ENCODE measurements at regions not wholly inside any gene's neighbourhood (a gene's known extent, or its start where the extent isn't known, plus 50 kb on each side); places are given as distances from the start of the nearest gene placed in this dataset.

- no peak for DNase-seq (ENCODE audit: low read depth in 2 of 2)
Observed at GRCh38 chr5:68352166-68352565, 136.6 kb downstream of the PIK3R1 start.

DNA sequence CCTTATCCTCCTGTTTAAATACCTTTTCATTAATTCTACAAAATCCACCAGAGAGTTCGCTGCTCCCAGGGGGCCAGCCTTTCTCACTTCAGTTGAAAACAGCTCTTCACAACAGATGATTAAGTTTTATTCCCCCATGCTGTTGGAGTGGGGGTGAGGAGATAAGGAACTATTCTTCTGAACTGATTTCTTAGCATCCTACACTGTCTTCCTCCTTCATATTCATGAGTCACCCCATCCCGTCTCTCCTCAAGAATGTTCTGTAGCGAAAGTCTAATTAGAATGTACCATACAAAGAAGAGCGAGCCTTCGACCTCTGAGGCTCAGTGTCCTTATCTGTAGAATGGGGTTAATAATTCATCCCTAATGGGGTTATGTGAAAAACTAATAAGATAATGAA, 138.0 kb downstream of the PIK3R1 start:
- DNase-seq (ENCODE audit: low read depth in 2 of 2) = no peak

DNA sequence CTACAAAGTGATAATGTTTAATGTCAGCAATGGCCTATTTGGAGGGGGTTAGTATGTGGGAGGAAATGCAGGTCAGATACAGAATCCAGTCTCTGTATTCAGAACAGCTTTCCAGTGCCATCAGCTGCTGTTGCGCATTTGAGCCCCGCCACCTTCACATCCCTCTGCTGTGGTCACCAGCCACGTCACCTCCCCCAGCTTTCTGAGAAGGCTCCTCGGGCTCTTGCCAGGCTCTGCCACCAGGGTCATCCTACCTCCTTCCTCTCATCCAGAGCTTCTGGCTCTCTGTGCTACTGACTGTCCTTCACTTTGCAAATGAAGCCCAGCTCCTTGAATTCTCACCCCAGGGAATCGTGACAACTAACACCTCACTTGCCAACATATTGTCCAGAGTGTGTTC, 138.8 kb downstream of the PIK3R1 start:
- DNase-seq (ENCODE audit: low read depth in 2 of 2) = no peak

GRCh38 chr5:68356216-68356615, 140.7 kb downstream of the PIK3R1 start:
- DNase-seq (ENCODE audit: low read depth in 2 of 2) = no peak

GRCh38 chr5:68356623-68357022, 141.1 kb downstream of the PIK3R1 start:
- DNase-seq (ENCODE audit: low read depth in 2 of 2) = no peak

DNA sequence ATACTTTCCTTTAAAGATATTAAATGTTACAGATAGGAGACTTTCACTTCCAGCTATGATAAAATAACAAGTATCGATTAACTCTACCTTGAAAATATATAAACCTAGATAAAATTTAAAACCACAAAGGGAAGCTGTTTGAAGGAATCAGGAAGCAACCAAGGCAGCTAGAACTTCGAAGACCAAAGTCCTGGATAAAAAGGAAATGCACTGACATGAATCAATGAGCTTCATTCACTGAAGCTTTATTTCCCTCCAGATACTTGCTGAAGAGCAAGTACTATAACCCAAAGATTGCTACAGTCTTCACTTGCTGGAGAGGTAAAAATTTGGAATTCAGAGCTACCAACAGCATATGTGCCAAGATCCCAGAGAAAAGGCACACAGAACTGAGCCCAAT, 144.1 kb downstream of the PIK3R1 start:
- DNase-seq (ENCODE audit: low read depth in 2 of 2) = no peak

GRCh38 chr5:68362331-68362730, 146.8 kb downstream of the PIK3R1 start:
- no peak for DNase-seq (ENCODE audit: low read depth in 2 of 2)

DNA sequence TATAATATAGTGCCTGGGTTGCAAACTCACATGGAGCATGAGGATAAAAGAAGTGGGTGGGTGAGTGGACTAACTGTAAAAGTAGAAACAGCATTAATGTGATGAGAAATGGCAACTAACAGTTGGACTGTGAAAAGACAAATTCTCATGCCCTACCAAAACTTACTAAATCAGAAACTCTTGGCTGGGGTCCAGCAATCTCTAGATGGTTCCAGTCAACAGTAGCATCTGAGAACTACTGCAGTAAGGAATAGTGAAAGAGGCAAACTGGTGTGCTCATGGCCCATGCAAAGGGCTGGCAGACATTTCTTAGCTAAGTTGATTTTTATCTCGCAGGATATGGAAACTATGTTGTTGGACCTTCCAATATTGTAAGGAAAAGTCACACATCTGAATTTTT, 150.3 kb downstream of the PIK3R1 start:
- DNase-seq (ENCODE audit: low read depth in 2 of 2) = no peak

- DNase-seq (ENCODE audit: low read depth in 2 of 2) = no peak
Observed at GRCh38 chr5:68367287-68367686, 151.7 kb downstream of the PIK3R1 start.

GRCh38 chr5:68367717-68368116, 152.2 kb downstream of the PIK3R1 start:
- DNase-seq (ENCODE audit: low read depth in 2 of 2) = no peak

DNA sequence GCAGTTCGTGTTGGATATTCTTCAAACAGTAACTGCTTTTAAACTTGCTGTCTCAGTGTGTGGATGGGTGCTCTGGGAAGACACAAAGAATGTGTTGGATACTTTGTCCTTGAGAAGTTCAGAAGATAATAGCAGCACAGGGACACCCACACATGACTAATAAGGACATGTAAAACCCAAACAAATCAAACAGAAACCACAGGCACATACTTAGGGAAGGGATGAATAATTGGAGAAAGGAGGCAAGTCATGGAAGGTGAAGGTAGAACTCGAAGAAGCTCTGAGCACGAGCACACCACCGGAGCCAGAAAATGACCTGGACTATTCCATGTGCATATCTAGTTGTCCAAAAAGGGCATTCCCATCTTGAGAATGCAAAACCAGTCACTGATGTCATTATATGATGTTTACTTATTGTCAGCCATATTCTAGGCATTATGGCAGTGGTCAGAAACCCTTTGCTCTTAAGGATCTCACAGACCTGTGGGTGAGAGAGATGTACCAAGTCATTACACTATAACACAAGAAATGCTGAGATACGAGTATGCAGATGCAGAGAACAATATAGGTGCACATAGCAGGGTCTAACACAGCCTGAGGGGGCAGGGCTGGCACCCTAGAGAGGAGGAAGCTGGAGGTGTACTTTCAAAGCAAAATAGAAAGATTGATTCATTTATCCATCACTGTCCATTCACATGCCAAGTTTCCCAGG, 152.9 kb downstream of the PIK3R1 start:
- no peak for DNase-seq (ENCODE audit: low read depth in 2 of 2)

GRCh38 chr5:68369023-68369359, 153.4 kb downstream of the PIK3R1 start:
- DNase-seq (ENCODE audit: low read depth in 2 of 2) = no peak

- peak in 1 of 2 donors; percentile 7 for DNase-seq (ENCODE audit: low read depth in 2 of 2)
Observed at GRCh38 chr5:68369457-68370125, 154.0 kb downstream of the PIK3R1 start.

GRCh38 chr5:68370196-68370595, 154.6 kb downstream of the PIK3R1 start:
- DNase-seq (ENCODE audit: low read depth in 2 of 2) = no peak

- DNase-seq (ENCODE audit: low read depth in 2 of 2) = no peak
Observed at GRCh38 chr5:68371607-68372006, 156.1 kb downstream of the PIK3R1 start.

GRCh38 chr5:68372161-68372560, 156.6 kb downstream of the PIK3R1 start:
- no peak for DNase-seq (ENCODE audit: low read depth in 2 of 2)

DNA sequence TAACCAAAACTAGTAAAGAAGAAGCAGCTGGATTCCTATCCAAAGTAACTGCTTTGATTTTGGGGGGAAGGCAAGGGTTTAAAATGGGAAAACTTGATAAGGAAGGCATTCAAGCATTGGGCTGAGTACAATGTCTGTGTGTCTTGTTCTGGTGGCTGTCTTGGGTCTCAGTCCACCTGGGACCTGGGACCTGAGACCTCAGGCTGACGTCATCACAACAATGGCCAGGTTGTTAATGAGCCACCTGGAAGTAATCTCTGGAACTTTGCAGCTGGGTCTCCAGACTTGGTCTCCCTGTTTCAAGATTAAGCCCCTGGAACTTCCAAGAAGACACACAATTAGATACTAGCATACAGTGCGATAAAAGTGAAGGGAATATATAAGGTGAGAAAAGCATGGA, 157.5 kb downstream of the PIK3R1 start:
- DNase-seq (ENCODE audit: low read depth in 2 of 2) = no peak

- DNase-seq (ENCODE audit: low read depth in 2 of 2) = no peak
Observed at GRCh38 chr5:68374796-68375518, 159.4 kb downstream of the PIK3R1 start.

GRCh38 chr5:68375540-68375939, 160.0 kb downstream of the PIK3R1 start:
- no peak for DNase-seq (ENCODE audit: low read depth in 2 of 2)

GRCh38 chr5:68376935-68377334, 161.4 kb downstream of the PIK3R1 start:
- no peak for DNase-seq (ENCODE audit: low read depth in 2 of 2)

DNA sequence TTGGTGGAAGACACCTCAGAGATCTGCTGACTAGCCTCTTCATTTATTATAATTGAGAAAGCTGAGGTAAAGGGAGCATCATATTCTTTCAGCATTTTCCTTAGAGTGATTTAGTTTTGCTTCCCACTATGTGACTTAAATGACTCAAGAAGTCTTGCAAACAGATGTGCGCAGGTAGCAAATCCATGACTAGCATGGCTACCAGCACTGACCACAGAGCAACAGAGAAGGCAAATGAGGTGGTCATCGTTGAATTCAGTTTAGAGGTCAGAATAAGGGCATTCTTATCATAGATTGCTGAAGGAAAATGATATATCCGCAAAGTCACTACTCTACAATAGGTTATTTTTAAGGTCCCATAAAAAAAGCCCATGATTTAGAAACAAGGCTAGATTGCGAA, 162.2 kb downstream of the PIK3R1 start:
- DNase-seq (ENCODE audit: low read depth in 2 of 2) = no peak

DNA sequence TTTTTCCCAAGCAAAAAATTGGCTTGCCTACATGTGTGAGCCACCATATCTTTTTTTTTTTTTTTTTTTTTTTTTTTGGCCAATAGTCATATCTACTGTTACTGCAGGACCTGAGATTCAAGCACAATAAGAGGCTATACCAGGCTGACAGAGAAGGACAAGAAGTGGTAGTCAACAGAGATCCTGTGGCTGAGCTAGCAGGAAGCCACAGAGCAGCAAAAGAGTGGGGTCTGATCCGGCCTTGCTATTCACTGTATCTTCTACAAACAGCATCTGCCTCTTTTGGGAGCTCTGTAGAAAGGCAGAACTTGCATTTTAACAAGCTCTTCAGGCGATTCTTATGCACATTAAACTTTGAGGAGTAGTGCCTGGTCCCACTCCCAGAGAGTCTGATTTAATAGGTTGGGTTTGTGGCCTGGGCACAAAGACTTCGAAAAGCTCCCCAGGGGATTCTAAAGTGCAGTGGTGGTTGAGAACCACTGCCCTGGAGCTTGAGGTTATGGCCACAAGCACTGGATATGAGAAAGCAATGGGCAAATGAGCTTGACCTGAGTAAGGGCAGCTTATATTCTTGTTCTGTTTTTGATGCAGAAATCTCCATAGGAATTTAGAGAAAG, 162.8 kb downstream of the PIK3R1 start:
- DNase-seq (ENCODE audit: low read depth in 2 of 2) = no peak
